GM19467 (cell line): ENCODE measurements at regions not wholly inside any gene's neighbourhood (a gene's known extent, or its start where the extent isn't known, plus 50 kb on each side); places are given as distances from the start of the nearest gene placed in this dataset.

Experiments
- ATAC-seq: cut with Tn5 transposase; IDR thresholded peaks from one replicate; pipeline ENCODE4 v1.9.1; 2021; ENCODE audit warnings: mild to moderate bottlenecking, moderate library complexity; ENCODE audit not compliant: unreplicated experiment

DNA sequence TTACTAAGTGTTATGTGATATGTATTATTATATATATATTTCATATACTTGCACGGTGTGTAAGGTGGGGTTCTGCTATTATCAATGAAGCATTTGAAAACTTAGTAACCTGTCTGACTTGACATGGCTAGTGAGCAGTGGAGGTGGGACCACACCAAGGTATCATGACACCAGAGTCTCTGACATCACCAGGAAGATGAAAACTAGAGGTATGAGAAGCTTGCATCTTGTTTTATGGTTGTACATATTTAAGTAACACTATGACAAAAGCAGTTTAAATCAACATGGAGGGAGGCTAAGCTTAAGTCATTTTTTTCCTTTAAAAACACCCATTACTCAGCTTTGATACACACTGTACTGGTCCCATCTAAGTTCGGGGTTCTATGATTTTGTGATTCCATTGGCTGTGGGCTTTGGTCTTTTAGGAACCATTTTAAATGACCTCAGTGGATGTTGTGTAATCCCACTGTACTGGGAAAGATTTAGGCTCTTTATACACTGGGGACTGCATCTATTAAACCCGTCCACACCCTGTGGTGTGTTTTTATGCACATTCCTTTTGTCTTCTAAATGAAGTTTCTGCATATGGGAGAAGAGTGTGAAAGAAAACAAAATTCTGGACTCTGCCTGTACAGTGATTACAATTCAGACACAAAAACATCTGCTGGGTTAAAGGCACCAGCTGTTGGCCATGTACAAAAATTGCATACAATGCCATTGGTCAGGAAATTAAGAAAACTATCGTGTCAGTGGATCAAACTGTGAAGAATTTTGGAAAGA lies 570.6 kb downstream of the SPRY1 start:
- ATAC-seq: no peak

DNA sequence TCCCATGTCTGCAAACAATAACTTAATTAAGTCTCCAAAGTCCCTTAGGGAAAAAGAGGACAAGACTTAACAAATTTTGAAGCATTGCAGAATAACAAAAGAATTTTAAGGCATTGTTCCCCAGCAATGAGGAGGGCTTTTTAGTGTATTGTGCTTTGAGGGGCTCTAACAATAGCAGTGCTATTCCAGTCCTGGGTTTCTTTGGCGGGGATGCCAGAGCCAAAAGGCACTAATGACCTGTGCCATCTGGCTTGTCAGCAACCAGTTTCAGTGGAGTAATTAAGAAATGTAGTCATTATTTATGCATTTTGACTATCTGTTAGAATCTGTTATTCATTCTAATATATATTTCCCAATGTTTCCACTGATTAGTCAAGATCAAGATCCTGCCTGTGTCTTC lies 575.4 kb downstream of the SPRY1 start:
- ATAC-seq: no peak

DNA sequence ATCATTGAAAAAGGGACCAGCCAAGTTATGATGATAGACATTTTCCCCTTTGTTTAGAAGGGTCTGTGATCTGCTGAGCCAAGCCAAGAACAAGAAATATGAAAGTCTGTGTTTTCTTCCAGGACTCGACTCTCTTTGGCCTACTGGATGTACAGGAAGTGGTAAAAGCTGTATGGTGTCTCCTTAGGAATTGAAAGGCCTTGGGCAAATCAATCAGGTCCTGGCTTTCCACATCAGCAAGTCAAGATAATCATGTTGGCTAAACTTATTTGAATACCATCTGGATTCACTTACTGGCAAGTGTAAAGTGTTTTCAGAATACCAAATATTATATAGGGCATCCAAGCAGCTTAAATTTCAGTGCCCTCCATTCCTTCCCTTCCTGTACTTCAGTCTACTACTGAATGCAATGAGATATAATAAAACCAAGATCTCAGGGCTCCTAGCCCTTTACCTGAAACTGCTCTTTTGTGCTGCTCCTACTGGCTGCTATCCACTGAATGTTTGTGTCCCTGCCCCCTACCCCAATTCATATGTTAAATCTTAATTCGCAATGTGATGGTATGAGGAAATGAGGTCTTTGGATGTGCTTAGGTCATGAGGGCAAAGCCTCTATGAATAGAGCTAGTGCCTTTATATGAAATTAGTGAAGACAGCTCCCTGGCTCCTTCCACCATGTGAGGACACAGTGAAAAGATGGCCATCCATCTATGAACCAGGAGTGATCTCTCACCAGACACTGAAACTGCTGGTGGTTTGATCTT lies 578.0 kb downstream of the SPRY1 start:
- ATAC-seq: no peak

DNA sequence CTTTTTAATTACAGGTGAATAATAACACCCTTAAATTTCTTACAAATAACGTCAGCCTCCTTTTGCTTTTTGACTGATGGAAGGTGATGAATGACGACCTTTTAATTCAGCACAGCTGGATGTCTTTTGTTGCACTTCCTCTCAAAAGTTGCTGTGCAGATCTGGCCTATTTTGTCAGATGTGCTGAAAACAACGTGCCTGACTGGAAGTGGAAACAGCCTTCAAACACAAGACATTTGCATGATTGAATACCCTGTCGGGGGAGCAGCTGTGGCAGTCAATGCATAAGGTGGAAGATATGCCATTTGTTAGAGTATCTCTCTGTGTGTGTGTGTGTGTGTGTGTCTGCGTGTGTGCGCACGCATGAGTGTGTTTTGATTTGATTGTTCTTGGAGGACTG lies 579.7 kb downstream of the SPRY1 start:
- ATAC-seq: no peak

DNA sequence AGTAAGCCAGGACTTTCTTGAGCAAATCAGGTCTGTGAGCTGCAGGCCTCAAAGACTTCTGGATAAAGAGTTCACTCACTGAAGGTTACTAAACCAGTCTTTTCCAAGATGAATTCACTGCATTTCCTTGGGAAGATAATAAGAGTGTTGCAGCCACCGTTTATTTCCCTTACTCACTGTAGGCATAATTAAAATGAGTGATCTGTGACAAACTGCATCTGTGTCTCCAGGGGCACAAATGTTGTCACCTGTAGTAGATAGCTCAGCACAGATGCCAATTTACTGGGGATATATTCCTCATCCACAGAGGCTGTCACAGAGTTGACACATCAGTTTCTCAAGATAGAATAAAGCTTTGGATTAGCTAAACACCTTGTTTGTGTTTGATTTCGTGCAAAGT lies 580.2 kb downstream of the SPRY1 start:
- no peak for ATAC-seq

DNA sequence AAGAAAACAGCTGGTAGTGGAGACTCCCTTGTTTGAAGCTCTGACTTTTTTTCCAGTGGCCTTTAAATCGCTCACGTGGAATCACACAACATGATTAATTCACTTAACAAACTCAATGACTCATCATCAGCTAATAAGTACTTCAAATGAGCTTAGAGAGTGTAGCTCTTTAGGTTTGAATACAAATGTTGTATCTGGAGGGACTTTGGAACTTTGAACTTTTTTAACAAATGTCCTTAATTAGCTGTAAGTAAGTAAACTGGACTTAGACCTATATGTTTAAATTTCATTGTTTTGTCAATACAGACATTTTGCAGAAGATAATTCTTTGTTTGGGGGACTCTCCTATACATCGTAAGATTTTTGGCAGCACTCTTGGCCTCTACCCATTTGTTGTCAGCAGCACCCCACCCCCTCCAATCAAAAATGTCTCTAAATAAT lies 581.1 kb downstream of the SPRY1 start:
- no peak for ATAC-seq

DNA sequence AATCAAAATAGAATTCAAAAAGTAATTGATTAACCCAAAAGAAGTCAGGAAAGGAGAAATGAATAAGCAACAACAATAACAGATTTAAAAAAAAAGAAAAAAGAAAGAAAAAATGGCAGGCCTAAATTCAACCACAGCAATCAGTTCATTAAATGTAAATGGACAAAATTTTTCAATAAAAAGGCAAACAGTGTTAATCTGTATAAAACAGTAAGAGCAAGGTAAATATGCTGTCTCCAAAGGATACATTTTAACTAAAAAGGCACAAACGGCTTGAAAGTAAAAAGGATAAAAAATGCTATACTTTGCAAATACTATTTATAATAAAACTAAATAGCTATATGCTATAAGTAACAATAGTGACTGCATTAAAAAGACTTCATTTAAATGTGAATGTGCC lies 582.0 kb downstream of the SPRY1 start:
- ATAC-seq: no peak

DNA sequence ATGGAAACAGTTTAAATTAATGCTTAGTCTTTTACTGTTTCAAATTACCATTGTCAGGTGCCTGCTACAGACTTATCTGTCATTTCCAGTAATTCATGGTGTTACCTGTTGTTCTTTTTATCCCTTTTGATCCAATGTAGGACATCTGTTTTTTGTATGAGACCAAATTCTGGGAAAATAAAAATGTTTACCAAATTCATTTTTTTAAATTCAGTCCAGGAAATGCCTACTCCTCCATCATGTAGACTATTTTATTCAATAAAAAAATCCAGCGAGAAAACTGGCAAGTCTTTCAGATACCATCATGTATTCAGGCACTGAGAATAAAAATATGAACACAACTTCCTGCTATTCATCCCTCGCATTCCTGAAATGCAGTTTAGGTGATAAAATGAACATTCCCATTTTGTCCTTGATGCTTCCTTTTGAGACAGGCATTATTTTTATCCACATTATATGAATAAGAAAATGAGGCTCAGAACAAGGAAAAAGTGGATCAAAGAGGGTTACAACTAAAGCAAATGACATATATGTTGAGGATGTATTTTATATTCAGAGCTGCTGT lies 584.2 kb downstream of the SPRY1 start:
- ATAC-seq: no peak

DNA sequence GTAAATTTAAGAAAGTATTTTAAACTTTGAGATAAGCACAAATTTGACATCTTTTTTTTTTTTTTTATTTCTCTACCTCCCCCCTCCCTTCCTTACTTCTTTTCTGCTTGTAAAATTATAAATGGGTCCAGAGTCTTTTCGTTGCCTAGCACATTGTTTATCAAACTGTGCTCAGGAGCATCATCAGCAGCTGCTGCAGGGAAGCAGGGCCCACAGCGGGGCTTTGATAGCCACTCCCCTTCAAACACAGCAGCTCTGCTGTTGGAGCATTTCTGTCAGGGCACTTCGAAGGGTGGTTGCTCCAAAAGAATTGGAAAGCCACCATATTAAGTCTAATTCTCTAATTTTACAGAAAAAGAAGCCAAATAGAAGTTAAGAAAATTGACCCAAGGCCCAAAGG lies 588.3 kb downstream of the SPRY1 start:
- no peak for ATAC-seq

DNA sequence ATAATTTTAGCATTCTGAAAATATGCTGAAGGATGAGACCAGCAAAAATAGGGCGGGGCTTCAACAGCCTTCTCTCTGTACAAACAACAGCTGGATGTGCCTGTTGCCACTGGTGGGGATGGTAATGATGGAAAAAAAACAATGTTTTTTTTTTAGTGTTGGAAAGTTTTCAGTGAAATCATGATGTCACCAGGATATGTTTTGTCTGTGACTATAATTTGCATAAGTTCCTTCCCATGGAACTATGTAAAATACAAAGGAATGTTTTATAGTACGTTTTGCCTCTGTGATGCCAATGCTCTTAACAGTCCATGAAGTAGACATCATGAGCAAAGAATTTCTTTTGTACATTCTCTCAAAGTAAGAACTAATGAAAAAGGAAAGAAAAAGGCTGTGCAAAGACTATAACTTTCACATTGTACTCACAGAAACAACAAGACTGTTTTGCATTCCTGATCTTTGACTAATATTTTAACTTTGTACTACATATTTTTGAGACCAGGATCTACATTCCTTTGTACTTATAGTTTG lies 589.7 kb downstream of the SPRY1 start:
- ATAC-seq: no peak

DNA sequence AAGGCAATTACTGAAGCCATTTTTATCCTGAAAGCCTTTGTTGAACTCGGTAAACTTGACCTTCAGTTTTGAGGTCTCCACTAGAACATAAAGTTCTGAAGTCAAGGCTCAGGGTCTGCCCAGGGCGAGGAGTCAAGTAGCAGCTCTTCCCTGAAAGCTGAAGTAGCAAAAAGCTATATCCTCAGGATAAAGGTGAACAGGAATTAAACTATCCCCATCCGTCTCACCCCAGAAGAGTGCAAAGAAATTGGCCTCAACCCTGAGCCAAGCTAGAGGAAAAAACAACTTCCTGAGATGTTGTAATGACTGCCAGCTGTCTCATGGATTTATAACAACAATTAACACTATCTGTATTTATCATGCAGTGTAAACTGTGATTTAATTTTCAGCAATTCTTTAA lies 590.8 kb downstream of the SPRY1 start:
- ATAC-seq: no peak

DNA sequence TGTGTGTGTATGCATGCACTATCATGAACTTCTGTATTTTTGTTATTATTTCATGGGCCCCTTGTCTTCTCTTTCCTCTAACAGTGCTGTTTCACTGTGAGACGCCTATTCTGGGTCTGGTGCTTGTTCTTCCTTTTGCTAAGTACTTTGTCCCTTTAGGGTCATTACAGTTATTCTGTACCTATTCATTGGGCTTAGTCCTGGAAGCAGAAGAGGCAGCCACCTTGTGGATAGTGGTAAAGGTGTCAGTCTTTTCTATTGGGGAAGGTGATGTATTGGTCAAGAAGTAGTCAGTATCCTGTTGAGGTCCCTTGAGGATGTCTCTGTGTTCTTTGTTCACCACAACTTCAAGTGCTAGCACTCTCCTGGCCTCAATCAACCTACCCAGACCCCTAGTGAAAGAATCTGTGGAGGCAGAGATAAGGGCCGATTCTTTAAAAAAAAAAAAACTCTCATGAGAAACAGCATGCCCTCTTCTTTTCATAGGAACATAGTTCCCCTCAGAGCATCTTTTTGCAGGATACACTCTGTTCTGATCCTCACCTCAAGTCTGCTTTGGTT lies 593.8 kb downstream of the SPRY1 start:
- ATAC-seq: no peak

DNA sequence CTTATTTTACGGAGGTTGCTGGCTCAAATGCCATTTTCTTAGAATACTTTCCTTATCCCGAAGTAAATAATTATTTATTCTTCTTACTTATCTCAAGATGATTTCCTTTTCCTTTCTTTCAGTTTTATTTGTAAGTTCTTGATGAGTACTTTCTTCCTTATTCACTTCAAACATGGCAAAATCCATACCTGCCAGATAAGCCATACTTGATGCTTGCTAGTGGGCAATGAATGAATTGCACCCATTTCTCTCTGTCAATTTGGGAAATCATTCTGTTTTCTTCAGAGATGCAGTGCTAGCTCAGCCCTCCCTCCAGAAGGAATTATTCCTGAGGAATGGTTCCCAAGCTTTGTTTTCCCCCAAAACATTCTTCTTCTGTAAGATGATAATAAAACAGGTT lies 598.3 kb downstream of the SPRY1 start:
- no peak for ATAC-seq

DNA sequence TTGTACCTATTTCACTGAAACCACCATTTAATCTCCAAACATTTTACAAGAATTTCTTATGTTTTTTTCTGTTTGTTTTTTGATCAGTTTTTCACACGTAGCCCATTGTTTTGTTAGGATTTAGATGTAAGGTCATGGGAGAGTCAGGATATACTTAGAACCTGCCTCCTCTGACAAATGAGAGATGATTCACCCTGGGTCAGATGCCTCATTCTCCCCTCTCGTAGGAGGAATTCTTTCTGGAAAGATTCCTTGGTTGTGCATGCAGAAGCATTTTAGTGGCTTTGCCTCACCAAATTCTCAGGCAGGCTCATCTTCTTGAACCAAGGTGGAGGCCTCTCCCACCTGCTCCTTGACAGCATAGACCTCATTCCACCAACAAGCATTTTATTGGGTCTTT lies 599.3 kb downstream of the SPRY1 start:
- ATAC-seq: no peak

DNA sequence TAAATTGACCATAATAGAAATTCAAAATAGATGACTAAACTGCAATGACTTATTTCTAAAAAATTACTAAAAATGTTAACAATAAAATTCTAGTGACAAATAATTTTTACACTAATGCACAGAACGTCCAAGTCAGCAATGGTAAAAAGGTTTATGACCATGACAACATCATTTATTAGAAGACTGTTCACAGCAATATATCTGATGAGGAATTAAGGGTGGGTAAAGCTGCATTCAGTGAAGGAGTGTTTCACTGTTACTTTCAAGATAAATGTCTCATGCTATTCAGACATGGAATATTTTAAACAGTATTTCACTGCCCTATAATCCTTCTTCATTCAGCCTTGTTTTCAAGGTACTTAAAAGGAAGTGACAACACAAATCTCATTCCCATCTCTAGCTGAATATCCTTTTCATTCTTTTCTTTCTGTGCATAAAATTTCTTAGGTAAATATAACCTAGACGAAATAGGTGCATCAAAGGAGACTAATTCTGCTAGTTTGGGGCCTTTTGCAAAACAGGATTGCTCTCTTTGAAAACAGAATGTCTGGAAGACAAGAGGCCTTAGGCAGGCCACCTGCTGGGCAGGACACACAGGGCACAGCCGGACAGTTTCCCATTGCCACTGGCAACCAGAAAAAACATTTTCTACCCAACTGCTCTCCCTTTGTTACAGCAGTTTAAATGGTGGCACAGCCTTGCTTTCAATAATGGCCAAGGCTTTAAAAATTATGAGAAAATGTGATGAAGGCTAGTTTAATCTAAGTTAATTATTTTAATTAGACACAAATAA lies 600.3 kb downstream of the SPRY1 start:
- ATAC-seq: no peak

DNA sequence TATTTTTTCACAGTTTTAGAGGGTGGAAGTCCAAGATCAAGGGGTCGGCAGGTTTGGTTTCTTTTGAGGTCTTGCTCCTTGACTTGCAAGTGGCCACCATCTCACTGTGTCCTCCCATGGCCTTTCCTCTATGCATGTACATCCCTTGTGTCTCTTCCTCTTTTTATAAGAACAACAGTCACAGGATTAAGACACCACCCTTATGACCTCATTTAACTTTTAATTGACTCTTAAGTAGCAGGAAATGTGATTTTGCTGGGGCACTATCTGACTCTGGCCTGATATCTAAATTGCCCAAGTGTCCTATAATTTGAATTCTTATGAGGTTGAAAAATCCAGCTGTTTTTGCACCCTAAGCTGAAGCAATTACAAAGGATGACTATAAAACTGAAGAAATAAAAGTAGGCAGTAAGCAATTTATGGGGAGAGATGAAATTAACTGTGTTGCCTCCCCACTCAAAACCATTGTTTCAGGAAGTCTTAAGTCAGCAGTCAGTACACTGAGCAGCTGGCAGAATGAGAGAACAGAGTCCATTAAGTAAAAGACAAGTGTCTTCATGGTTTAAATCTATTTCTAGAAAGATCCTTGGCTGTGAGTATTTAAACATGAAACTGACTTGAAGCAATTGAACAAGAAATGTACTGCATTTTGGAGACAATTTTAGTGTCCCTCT lies 601.3 kb downstream of the SPRY1 start:
- ATAC-seq: no peak

DNA sequence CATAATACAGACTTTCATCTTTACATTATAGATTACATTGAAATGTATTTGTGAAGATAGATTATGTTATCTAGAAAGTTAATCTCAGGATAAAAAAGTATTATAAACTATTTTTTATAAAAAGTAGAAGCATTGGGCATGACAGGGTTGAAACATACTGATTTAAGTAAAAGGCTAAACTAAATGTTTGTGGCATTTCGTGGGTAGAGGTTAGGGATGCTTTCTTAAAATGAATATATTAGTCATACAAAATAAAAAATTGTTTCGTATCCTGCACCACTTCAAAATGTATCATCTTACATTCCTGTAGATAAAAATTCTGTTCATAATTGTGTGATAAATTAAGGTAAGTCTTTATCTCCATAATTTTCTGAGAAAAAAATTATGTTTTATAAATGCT lies 603.6 kb downstream of the SPRY1 start:
- ATAC-seq: no peak

DNA sequence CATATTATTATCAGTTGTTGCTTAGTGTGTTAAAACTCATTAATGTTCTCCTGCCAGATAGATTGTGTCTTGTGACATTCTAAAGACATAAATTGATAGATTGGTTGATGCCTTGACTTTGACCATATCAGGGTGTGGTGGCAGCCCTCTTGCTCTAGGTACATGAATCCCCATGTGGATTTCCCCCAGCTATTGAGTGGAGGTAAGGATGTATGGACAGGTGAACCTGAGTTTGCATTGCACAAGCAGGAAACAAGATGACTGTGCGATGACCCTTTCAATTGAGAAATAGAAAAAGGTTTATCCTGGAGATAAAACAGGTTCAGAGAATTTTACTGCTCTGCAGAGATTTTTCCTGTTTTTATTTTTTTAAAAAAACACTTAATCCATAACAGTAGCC lies 619.2 kb downstream of the SPRY1 start:
- ATAC-seq: no peak

DNA sequence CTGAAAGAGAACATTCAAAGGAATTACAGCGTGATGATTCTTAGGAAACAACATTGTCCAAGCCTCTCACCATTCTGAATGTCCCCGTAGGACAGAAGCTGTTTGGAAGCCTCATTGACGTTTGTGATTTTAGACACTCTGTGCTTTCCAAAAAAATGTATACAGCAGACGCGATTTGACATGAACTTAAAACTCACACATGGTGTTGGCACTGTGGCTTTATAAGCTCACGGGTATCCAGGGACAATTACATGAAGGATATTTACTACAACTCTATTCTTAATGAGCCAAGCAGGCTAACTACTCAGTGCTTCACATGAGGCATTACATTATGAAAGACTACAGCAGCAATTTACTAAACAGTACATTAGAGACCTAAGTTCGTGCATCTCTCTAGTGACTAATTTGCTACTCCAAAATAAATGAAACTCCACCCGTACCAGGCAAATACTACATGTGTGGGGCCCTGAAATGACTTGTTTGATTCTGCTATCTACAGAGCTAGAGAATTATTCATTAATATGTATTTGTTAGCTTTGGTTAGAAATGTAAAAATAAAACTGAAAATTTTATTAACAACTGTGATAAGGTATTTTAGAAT lies 620.7 kb downstream of the SPRY1 start:
- no peak for ATAC-seq
